GM21390 (cell line): ENCODE measurements at regions not wholly inside any gene's neighbourhood (a gene's known extent, or its start where the extent isn't known, plus 50 kb on each side); places are given as distances from the start of the nearest gene placed in this dataset.

Experiments
- ATAC-seq: cut with Tn5 transposase; IDR thresholded peaks from one replicate; pipeline ENCODE4 v1.9.1; 2021; ENCODE audit not compliant: unreplicated experiment

DNA sequence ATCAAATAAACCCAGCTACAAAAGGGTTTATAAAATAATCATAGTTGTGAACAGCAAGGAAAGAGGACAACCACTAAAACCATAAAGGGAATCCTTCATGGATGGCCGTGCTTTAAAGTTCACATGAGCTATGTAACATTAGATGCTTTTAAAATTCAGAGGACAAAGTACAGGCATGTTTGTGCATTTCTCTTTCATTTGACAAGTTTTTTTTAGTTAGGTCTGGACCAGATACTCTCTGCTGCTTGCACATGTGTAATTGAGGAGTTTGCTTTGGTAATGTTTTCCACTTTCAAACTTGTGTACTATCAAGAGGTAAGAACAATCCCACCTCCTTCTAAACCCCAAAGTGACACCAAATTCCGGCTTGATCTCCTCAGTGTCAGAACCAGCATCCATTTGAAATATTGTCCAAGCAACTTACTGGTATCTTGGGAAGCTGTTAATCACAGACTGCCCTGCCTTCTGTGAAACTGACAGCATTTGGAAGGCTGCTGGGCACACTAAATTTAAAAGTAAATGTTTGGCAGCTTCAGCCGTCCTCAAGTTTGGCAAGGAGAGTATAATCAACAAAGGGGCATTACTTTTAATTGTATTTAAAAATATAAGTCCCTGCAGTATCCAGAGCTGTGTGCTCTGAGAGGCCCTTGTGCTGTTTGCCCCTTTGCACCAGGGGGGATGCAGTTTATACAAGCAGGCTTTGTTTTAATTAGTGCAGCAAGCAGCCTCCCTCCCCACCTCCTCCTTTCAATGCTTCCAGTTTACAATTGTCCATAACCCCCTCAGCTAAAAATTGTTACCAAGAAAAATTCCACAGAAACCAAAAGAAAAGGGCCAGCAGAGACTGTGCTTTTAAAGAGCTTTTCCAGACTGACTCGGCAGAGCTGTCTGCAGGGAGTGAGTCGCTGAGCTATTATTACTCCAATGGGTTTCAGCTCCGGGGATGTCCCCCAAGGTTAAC is 328.3 kb upstream of the MPDZ start:
- no peak for ATAC-seq

DNA sequence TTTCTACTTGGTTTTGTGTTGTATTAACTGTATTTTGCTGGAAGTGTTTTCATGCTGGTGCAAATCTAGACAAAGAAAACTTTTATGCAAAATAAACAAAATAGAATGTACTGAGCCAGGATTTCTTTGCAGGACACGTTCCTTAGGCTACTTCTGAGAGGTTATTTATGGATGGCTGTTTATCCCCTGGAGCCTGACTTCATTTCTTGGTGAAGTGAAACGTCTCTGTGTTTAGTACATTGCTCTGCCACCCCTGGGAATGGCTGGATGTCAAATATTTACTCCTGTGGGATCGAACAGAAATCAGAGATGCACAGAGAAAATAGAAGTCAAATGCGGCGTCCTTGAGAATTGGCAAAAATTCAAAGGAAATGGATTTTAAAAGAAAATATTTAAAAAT is 327.1 kb upstream of the MPDZ start:
- ATAC-seq, result no peak

DNA sequence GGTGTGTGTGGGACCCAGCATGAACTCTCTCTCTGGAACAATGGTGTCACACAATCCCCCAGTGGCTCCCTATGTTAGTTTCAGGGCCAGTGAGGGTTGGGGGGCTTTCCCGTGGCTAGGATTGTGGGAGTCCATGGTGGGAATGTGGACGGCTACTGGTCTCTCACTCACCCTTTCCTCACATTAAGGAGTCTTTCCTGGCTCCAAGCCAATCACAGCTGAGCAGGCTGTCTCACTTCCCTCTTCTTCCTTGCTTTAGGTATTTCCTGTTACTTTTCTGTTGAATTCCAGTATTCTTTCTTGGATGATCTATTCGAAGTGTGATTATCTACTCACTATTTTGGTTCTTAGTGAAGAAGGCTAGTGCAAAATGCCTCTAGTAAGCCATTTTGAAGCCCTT is 324.4 kb upstream of the MPDZ start:
- no peak for ATAC-seq

DNA sequence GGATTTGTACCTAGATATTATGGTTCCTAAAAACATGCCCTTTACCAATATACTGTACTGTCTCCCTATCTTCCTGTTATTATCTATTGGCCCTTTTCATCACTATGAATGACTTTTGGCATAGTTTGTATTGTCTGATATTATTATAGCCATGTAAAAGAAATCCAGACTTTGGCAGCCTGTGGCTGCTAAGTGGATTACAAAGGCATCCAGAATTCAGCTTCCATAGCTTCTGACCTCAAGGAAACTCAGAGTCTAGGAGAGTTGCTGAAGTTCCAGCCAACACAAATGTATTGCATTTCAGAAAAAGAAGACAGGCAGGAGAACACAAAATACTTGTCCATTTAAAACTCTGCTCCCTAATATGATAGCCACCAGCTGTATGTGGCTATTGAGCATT is 319.2 kb upstream of the MPDZ start:
- ATAC-seq, result no peak

DNA sequence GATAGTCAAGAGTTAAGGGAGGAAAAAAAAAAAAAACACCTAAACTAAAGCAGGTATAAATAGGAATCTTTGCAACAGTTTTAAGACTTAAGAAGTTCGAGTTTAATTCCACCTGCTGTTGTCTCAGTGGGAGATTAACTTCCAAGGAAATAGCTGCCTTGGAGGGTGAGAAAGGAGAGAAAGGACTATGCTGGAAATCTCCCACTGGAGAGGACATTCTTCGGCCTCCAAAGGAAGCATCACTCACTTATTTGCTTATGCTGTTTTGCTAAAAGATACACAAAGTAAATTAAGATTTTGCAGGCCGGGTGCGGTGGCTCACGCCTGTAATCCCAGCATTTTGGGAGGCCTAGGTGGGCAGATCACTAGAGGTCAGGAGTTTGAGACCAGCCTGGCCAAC is 317.9 kb upstream of the MPDZ start:
- no peak for ATAC-seq

DNA sequence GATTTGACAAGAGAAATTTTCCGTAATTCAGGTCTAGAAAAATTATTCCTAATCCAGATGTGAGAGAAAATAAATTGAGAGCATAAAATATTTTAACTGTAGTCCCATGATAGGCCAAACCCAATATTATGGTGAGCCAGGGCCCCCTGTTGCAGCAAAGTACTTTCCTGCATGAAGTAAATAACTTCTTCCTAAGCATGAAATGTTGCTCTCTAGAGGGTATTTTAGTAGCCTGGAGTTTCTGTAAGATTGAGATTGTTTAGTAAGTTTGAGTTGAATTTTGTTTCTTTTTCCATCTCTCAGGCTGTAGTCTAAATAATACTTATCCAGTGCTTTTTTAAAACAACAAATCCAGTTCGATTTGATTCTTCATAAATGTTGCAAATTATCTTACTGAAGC is 317.5 kb upstream of the MPDZ start:
- ATAC-seq, result no peak

DNA sequence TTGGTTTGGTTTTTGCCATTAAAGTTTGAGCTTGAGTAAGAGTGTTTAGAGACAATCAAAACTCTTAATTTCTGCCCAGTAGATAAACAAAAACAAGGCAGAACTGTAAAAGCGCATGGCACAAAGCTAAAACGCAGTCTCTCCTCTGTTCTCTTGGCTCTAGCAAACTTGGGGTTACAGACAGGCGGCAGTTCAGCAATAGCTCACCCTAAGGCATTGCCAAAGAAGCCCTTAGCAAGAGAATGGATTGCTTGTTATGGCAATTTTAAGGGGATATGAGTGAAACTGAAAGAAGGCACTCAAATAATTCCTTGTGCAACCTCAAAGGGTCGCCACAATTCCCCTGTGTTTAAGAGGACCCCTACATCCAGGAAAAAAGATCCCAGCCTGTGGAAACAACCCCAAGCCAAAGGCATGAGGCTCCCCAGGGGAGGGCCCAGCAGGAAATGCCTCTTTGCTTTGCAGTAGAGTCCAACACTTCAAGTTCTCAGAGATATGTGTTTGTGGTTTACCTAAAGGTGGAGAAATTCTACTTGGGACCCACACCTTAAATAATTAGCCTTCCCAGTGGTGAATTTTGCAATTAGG is 317.0 kb upstream of the MPDZ start:
- no peak for ATAC-seq

DNA sequence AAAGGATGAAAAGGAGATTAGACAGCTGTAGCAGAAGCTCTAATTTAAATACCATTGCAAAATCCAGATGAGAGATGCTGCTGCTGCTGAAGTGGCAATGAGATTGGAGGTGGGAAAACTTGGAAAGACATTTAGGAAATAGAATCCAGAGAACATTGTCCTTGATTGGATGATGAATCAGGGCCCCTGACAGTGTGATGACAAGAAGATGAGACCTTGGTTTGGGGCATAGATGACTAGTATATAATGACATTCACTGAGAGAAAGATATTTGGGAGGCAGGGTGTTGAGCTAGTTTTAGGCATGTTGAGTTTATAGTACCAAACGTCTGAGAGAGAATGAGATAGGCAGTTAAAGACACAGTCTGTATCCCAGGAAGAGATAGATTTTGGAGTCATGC is 311.5 kb upstream of the MPDZ start:
- no peak for ATAC-seq

DNA sequence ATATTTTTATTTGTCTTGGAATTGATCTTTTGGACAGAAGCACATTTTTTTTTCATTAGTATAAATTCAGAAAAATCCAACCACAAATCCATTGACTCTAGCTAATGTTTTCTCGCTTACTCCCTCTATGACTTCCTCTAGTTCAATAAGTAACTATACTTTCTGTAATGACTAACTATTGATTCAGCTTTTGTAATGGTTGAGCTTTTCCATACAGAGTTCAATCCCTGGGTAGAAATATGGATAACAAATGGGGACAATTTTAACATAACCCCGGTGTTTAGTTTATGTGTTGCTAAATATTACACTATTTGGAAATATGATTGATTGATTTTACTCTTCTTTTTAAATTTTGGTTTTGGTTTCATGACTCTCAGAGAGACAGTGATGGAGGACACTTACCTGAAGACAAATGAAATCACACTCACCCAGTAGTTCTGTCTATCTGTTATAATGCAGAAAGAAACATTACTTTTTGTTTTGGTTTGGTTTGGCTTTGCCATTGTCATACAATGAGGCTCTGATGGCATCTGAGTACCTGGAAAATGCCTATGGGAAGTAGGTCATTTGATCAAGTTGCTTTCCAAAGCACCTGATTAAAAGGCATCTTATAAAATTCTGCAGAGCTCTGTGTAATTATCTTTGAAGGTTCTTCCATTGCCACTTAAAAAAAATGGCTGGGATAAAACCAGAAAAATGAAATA is 309.7 kb upstream of the MPDZ start:
- ATAC-seq, result no peak

DNA sequence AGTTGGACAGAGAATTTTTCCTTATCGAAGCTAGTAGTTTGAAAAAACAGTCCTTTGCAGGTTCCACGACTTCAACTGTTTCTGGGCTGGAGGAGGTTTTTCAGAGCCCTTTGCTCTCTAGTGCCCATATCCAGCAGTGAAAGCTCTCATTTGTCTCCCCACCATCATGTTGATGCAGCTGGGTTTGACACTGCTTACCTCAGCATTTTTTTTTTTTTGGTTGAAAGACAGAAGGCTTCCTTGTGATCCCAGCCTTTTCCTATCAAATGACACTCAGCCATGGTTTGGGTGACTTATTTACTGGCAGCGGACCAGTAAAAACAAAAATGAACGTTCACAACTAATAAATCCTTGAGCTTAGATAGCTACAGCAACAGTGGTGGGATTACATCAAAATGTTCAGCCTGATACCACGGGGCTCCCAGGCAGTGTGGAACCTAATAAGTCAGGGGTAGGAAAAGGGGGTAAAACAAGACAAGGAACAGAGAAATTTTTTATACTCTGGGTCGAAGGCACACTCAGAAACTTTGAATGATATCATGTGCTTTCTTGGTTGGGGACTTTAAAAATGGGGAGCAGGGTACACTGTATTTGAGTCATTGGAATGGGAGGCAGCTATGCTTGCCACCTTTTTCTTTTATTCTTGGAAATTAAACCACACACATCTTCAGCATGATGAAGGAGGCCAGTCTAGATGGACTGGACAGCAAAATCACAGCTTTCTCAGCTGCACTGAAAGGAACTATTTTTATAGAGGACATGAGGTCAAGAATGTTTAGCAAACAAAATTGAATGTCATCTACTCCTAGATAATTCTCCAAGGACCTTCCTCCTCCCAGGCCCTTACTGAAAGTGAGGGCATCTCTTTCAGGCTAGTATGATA is 308.9 kb upstream of the MPDZ start:
- ATAC-seq, result no peak

DNA sequence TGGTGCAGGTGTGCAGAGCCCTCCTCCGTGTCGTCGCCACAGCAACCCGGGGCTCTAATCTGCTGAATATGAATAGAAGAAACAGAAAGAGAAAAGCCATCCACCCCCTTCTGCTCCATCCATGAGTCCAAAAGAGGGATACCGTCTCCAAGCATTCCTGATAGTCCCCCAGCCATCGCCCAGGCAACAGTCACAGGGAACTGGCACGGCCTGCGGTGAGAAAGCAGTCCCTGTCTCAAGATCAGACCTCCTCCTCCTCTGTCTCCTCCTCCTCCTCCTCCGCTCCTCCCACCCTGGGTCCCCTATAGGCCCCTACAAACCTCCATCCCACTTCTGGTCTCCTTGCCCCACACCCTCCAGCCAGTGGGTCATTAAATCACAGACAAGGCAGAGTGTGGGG is 308.1 kb upstream of the MPDZ start:
- no peak for ATAC-seq

DNA sequence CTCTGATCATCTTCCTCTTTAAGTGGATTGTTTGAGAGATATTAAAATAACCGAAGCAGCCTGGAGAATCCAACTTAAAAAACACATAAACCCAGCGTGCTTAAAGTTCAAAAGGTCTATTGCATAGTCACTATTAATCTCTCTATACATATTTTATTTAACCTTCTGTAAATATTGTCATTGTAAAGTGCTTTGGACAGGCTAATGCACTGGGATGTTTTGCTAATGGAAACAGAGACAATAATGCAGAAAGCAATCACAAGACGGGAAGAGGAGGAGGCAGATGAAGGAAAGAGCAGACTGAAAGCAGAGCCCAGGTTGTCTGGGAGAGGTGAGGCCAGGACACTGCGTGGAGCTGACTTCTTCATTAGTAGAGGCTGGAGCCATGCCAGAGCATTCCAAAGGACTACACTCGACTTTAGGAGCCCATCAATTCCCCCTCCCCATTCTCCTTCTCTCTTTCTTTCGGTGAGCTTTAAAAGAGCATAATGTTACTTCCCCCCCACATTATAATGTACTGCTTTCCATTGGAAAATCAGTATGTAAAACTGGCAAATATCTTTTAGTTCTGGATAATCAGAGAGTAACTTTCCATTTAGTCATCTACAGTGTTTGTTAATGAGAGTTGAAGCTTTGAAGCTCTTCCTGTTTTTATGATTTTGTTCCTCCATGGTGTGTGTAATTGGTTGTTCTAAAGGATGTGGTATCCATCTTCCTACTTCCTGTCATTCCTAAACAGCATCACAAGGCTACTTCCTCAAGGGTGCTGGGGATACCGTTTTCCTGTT is 307.3 kb upstream of the MPDZ start:
- no peak for ATAC-seq

DNA sequence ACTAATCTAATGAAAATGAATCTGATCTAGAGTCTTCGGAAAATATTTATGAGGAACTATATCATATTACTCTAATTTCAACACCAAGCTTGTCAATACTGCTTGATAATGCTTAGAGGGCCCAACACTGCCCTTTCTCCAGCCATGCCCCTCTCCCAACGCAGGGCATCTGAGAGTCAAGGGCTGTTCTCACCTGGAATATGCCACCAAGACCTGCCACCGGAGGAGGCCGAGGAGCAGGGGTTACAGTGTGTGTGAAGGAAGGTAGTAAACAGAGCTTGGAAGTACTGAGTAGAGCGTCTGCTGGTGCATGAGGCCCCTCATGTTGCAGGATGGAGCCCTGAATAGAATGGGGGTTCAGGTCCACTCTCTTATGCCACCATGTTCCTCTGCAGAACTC is 301.3 kb upstream of the MPDZ start:
- no peak for ATAC-seq

DNA sequence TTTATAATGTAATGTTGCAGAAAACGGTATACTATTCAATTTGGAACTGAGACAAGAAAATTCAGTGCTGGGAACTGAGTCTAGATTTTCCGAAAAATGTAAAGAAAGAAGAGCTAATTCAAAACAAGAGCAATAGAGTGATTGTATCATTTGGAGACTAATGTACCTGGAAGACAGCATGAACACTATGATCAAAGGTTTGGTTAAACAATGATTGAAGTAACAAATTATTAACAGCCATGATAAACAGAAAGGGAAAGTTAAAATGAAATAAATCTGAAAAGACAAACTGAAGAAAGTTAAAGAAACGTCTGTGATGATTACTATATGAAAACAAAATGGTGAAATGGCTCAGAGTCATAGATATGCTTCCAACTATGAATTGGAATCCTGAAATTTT is 300.6 kb upstream of the MPDZ start:
- ATAC-seq, result no peak

DNA sequence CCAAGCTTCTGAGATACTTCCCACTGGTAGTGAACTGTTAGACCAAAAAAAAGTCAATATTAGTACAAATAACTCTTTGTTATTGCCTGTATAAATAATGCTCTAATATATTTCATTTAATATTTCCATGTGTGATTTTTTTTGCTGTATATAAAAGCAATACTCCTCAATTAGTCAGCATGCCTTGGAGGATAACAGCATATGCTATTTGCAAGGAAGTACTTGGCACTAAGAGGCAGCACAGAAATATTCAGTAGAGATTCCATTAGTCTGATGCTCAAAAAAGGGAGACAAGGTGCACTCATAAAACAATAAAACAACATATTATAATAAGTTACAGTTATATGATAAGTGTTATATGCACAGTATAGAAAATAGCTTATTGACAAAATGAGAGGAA is 296.6 kb upstream of the MPDZ start:
- no peak for ATAC-seq

DNA sequence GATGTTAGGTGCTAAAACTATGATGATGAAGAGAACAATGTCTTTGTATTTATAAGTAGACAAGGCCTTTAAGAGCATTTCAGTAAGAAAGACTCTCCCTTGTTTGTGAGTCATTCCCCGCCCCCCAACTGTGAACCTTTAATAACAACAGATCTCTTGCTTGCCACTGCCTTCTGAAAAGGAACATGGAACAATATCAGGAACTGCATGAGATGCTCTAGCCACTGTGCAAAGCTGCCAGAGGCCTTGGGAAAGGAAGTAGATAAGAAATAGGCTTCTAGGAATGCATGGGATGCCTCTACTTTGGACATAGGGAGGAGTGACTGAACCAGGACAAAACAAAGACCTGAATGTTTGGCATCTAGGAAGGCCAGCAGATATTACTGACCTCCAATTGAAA is 296.1 kb upstream of the MPDZ start:
- ATAC-seq, result no peak

DNA sequence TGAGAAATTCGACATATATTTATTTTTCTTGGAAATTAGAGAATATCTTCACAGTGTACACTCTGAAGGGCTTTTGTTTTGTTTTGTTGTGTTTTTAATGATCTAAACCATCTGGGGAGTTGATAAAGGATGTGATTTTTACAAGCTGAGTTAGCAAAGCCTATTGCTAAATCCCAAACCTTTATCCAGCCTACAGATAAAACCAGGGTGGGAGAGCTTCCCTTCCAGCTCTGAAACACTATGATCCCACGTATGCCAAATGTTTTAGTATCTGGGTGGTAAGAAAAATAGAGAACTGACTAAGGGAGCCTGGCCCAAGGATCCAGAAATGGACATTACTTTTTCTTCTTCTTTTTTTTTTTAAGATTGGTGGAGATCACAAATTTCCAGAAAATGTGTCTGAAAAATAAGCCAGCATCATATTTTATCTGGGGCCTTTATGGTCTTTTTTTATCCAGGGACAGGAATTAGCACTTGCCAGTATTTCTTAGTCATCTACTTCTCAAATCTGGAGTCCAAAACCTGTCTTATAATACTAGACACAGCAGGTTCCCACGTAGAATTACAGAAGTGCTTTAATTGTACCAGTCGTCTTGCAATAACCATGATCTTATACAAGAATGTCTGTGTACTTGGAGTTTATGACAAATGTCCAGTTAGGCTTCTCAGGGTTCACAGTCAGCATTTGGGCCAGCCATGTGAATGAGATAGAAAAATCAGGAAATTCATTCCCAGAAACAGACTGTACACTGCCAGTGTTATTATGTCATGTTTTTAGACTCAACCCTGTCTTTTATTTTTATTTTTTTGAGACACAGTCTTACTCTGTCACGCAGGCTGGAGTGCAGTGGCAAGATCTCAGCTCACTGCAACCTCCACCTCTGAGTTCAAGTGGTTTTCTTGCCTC is 290.8 kb upstream of the MPDZ start:
- no peak for ATAC-seq

DNA sequence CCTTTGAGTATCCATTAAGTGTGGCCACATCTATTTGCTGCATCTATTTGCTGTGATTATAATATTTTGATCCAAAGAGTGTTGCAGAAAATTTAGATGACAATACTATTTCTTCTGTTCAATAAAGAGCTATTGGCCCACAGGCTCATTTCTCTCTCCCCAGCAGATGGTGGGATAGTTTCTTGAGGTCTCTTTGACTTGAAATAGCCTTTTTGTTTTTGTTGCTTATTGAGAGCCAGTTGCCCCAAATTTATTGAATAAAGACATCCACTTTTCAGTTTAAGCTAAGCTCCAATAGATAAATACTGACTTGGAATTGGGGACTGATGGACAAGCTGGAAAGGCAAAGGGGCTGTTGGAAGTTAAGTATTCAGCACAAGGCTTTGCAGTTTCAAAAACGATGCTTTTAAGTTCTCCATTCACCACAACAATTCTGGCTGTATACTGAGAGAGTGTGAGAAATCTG is 290.1 kb upstream of the MPDZ start:
- no peak for ATAC-seq
